Breast epithelium (tissue), 3 donors: ENCODE measurements at regions not wholly inside any gene's neighbourhood (a gene's known extent, or its start where the extent isn't known, plus 50 kb on each side); places are given as distances from the start of the nearest gene placed in this dataset.

Experiments
- CTCF ChIP-seq, 3 donors: fragments of 450-650 bp; IDR thresholded peaks; one replicate each; pipeline ENCODE4 v1.5.1; 2016 to 2017; ENCODE audit warnings: antibody characterized with exemption in 3 of 3, mild to moderate bottlenecking in 3 of 3, moderate library complexity in 3 of 3
- POLR2A ChIP-seq: fragments of 450-650 bp; IDR thresholded peaks from one replicate; pipeline ENCODE4 v1.6.1; 2016; ENCODE audit warnings: antibody characterized with exemption, mild to moderate bottlenecking, moderate library complexity
- POLR2AphosphoS5 ChIP-seq, 3 donors: sonication (generic); formaldehyde crosslinking; IDR thresholded peaks; one replicate each; pipeline ENCODE4 v1.6.1; 2017; ENCODE audit warnings: antibody characterized with exemption in 3 of 3

GRCh38 chr9:14423815-14424261 is 109.9 kb upstream of the NFIB start:
- TF ChIP-seq POLR2A (no peak), CTCF (IDR thresholded peaks at IDR 0.05) (no peak), POLR2AphosphoS5 (IDR thresholded peaks at IDR 0.05) (no peak)
